Loucy (cell line): ENCODE measurements at regions not wholly inside any gene's neighbourhood (a gene's known extent, or its start where the extent isn't known, plus 50 kb on each side); places are given as distances from the start of the nearest gene placed in this dataset.

Experiments used
- H2AFZ ChIP-seq: fragments of 200-600 bp; sonication (generic); 2 replicates; pipeline ENCODE4 v1.6.0; 2016; ENCODE audit warnings: antibody characterized with exemption, mild to moderate bottlenecking, low read length, moderate library complexity
- H3F3A ChIP-seq: fragments of 200-600 bp; 2 replicates; pipeline ENCODE4 v1.6.0; 2016; ENCODE audit warnings: antibody characterized with exemption, low read depth, mild to moderate bottlenecking
- H3K27me3 ChIP-seq: fragments of 200-600 bp; sonication (generic); 2 replicates; pipeline ENCODE4 v1.6.1; 2014; ENCODE audit warnings: low read length, mild to moderate bottlenecking; ENCODE audit not compliant: insufficient read depth, poor library complexity, severe bottlenecking
- H3K36me3 ChIP-seq: fragments of 200-600 bp; sonication (generic); 2 replicates; pipeline ENCODE4 v1.6.1; 2016; ENCODE audit warnings: low read length; ENCODE audit not compliant: insufficient read depth
- H3K4me1 ChIP-seq: fragments of 200-600 bp; sonication (generic); 2 replicates; pipeline ENCODE4 v1.5.1; 2014; ENCODE audit warnings: low read length, mild to moderate bottlenecking; ENCODE audit not compliant: insufficient read depth, poor library complexity, severe bottlenecking
- H3K4me2 ChIP-seq: fragments of 200-600 bp; sonication (generic); 2 replicates; pipeline ENCODE4 v1.6.0; 2014; ENCODE audit warnings: antibody characterized with exemption, low read length, low read depth, mild to moderate bottlenecking; ENCODE audit not compliant: poor library complexity, severe bottlenecking
- H3K4me3 ChIP-seq: fragments of 200-600 bp; sonication (generic); 2 replicates; pipeline ENCODE4 v1.5.1; 2014; ENCODE audit warnings: low read length, mild to moderate bottlenecking, mixed read lengths; ENCODE audit not compliant: poor library complexity, severe bottlenecking
- H3K79me2 ChIP-seq: fragments of 200-600 bp; sonication (generic); 2 replicates; pipeline ENCODE4 v1.6.1; 2014; ENCODE audit warnings: low read length; ENCODE audit not compliant: insufficient read depth
- H3K9ac ChIP-seq: fragments of 200-600 bp; sonication (generic); 2 replicates; pipeline ENCODE4 v1.6.0; 2014; ENCODE audit warnings: mild to moderate bottlenecking, low read depth, low read length, moderate library complexity; ENCODE audit not compliant: poor library complexity, severe bottlenecking
- H3K9me2 ChIP-seq: fragments of 200-600 bp; sonication (generic); replicated peaks from 2 replicates; pipeline ENCODE4 v1.6.1; 2016; ENCODE audit warnings: low read depth, low read length, mixed read lengths
- H3K9me3 ChIP-seq: fragments of 200-600 bp; sonication (generic); 2 replicates; pipeline ENCODE4 v1.6.1; 2014; ENCODE audit warnings: mild to moderate bottlenecking, antibody characterized with exemption, low read length, low read depth; ENCODE audit not compliant: insufficient read depth
- H4K20me1 ChIP-seq: fragments of 200-600 bp; sonication (generic); 2 replicates; pipeline ENCODE4 v1.6.0; 2014; ENCODE audit warnings: antibody characterized with exemption, low read length, mild to moderate bottlenecking; ENCODE audit not compliant: insufficient read depth, poor library complexity, severe bottlenecking
- EZH2phosphoT487 ChIP-seq: fragments of 200-600 bp; IDR thresholded peaks from 2 replicates; pipeline ENCODE4 v1.6.1; 2018; ENCODE audit warnings: antibody characterized with exemption, mild to moderate bottlenecking, moderate library complexity, borderline replicate concordance
- TF ChIP-seq, protein P1 (sequence below): fragments of 200-600 bp; sonication (generic); conservative IDR thresholded peaks from 2 replicates; pipeline ENCODE4 v1.5.1; 2014; ENCODE audit warnings: mild to moderate bottlenecking, antibody characterized with exemption, low read length

- TF ChIP-seq, protein P1, sequence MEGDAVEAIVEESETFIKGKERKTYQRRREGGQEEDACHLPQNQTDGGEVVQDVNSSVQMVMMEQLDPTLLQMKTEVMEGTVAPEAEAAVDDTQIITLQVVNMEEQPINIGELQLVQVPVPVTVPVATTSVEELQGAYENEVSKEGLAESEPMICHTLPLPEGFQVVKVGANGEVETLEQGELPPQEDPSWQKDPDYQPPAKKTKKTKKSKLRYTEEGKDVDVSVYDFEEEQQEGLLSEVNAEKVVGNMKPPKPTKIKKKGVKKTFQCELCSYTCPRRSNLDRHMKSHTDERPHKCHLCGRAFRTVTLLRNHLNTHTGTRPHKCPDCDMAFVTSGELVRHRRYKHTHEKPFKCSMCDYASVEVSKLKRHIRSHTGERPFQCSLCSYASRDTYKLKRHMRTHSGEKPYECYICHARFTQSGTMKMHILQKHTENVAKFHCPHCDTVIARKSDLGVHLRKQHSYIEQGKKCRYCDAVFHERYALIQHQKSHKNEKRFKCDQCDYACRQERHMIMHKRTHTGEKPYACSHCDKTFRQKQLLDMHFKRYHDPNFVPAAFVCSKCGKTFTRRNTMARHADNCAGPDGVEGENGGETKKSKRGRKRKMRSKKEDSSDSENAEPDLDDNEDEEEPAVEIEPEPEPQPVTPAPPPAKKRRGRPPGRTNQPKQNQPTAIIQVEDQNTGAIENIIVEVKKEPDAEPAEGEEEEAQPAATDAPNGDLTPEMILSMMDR = no peak
- no peak for TF ChIP-seq EZH2phosphoT487
- Histone ChIP-seq H3F3A (0 out of 2 replicates have a peak, but pooled peaks cover 5% of the 10 kb centered on the region), H3K4me2 (peak overlapping the region; percentile 52), H3K4me1 (peaks cover 29% of the 10 kb centered on the region), H3K79me2 (no peaks in the 10 kb centered on the region), H3K36me3 (no peaks in the 10 kb centered on the region), H3K27me3 (no peaks in the 10 kb centered on the region), H3K4me3 (peak overlapping the region; percentile 25), H3K9me3 (no peaks in the 10 kb centered on the region), H3K9ac (no peak overlapping the region), H3K9me2 (no peaks in the 10 kb centered on the region), H2AFZ (no peak overlapping the region), H4K20me1 (no peaks in the 10 kb centered on the region)
These were observed 274.6 kb upstream of the KLF6 start for GRCh38 chr10:4059471-4060138.

DNA sequence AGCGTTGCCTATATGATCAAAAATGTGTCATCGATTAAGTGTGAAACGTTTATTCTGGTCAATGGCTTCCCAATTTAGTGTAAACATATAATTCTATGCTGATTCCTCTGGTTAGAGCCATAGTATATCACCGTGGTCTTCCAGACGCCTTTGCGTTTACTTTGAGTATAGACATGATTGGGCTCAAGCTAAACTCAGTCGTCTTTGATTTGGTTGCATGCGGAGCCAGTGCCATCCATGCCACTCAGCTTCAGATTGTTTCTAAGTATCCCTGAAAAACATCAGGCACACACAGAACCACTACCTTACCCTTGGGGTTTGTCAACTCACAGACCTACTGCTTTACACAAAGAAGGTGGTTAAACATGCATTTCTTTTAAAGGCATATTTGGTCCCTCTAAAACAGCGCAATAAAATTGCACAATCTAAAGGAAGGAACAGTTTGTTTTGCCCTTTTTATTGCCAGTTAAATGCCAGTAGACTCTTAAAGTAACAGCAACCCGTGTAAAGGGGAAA lies 273.6 kb upstream of the KLF6 start:
- H2AFZ ChIP-seq = peak overlapping the region; percentile 72
- peak overlapping the region; percentile 52 for H3K4me2 ChIP-seq
- H3K4me3 ChIP-seq = peak overlapping the region; percentile 41

DNA sequence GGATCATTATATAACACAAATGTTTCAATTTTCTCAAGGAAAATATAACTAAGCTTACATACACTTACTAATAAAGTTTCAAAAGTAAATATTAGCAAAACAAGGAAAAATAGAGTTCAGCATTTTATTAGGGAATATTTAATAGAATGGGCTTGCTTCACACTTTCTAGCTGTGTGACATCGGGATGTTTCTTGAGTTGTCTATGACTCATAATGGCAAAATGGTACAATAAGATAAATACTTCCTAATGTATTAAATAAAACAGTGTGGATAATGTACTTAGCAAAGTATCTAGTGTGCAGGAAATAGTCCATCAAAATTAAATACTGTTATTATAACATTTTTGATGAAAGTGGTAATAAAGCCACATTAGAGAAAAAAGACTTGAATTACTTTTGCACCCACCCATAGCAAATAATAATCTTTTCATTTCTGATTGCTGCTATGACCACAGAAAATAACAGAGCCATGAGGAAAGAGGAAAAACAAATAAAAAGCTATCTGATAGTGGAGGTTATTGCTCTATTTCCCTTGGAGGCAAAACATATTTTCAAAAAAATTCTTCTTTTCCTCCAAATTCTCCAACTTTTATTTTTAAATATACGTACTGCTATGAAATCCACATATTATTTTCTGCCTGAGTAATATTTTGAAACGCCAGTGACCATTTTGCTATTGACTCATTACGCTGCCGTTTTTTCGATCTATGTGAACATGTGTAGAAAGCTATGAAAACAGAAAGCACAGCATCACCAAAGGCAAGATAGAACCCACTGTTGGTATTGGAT lies 272.9 kb upstream of the KLF6 start:
- H3K36me3 ChIP-seq = no peaks in the 10 kb centered on the region
- TF ChIP-seq EZH2phosphoT487 = no peak
- TF ChIP-seq, protein P1 = no peak
- H3K9me3 ChIP-seq = no peaks in the 10 kb centered on the region
- no peaks in the 10 kb centered on the region for H3K27me3 ChIP-seq
- no peak overlapping the region for H3K9ac ChIP-seq
- peak overlapping the region; percentile 52 for H3K4me2 ChIP-seq
- no peaks in the 10 kb centered on the region for H3K9me2 ChIP-seq
- H3K4me3 ChIP-seq = peak overlapping the region; percentile 41
- no peak overlapping the region for H2AFZ ChIP-seq
- H4K20me1 ChIP-seq = no peaks in the 10 kb centered on the region
- 0 out of 2 replicates have a peak, but pooled peaks cover 5% of the 10 kb centered on the region for H3F3A ChIP-seq
- no peaks in the 10 kb centered on the region for H3K79me2 ChIP-seq
- H3K4me1 ChIP-seq = peaks cover 29% of the 10 kb centered on the region

More for the DNA sequence above, 273.6 kb upstream of the KLF6 start:
- H3K9ac ChIP-seq = no peak overlapping the region
- H3K4me1 ChIP-seq = peaks cover 29% of the 10 kb centered on the region
- 0 out of 2 replicates have a peak, but pooled peaks cover 5% of the 10 kb centered on the region for H3F3A ChIP-seq
- TF ChIP-seq EZH2phosphoT487 = no peak
- TF ChIP-seq, protein P1 = no peak
- H3K9me2 ChIP-seq = no peaks in the 10 kb centered on the region
- no peaks in the 10 kb centered on the region for H3K36me3 ChIP-seq
- no peaks in the 10 kb centered on the region for H3K9me3 ChIP-seq
- no peaks in the 10 kb centered on the region for H4K20me1 ChIP-seq
- no peaks in the 10 kb centered on the region for H3K79me2 ChIP-seq
- no peaks in the 10 kb centered on the region for H3K27me3 ChIP-seq
